Gastroesophageal sphincter (tissue), 3 donors: ENCODE measurements at regions not wholly inside any gene's neighbourhood (a gene's known extent, or its start where the extent isn't known, plus 50 kb on each side); places are given as distances from the start of the nearest gene placed in this dataset.
"Not testable (repeated sequence)": the region's sequence is repeated elsewhere in the genome, so short reads cannot be mapped to it uniquely, and the experiment has no call there.

ENCODE experiments used
- EP300 ChIP-seq: sonication (generic); formaldehyde crosslinking; IDR thresholded peaks from one replicate; pipeline ENCODE4 v1.6.1; 2017; ENCODE audit warnings: antibody characterized with exemption, mild to moderate bottlenecking
- POLR2A ChIP-seq, 2 donors: fragments of 450-650 bp; IDR thresholded peaks; one replicate each; pipeline ENCODE4 v1.6.1; 2017; ENCODE audit warnings: antibody characterized with exemption in 2 of 2, mild to moderate bottlenecking in 2 of 2, moderate library complexity in 1 of 2
- TF ChIP-seq, protein P1 (sequence below), 4 experiments: fragments of 200-600 bp in 2 of 4; fragments of 450-650 bp in 2 of 4; sonication (generic) in 1 of 4; IDR thresholded peaks; one replicate each; pipeline ENCODE4 v1.5.1; 2017 to 2019; ENCODE audit warnings: antibody characterized with exemption in 4 of 4, mild to moderate bottlenecking in 2 of 4, moderate library complexity in 2 of 4

DNA sequence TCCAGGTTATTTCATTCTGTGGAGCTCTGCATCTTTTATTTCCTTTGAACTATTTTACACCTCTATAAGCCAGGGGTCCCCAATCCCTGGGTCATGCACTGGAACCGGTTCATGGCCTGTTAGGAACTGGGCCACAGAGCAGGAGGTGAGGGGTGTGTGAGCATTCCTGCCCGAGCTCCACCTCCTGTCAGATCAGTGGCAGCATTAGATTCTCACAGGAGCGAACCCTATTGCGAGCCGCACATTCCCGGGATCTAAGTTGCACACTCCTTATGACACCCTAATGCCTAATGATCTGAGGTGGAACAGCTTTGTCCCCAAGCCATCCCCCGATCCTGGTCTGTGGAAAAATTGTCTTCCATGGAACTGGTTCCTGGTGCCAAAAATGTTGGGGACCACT is 107.2 kb downstream of the TMEM121 start:
- not testable (repeated sequence) for TF ChIP-seq EP300; POLR2A (IDR thresholded peaks at IDR 0.05)
- TF ChIP-seq, protein P1, sequence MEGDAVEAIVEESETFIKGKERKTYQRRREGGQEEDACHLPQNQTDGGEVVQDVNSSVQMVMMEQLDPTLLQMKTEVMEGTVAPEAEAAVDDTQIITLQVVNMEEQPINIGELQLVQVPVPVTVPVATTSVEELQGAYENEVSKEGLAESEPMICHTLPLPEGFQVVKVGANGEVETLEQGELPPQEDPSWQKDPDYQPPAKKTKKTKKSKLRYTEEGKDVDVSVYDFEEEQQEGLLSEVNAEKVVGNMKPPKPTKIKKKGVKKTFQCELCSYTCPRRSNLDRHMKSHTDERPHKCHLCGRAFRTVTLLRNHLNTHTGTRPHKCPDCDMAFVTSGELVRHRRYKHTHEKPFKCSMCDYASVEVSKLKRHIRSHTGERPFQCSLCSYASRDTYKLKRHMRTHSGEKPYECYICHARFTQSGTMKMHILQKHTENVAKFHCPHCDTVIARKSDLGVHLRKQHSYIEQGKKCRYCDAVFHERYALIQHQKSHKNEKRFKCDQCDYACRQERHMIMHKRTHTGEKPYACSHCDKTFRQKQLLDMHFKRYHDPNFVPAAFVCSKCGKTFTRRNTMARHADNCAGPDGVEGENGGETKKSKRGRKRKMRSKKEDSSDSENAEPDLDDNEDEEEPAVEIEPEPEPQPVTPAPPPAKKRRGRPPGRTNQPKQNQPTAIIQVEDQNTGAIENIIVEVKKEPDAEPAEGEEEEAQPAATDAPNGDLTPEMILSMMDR (IDR thresholded peaks at IDR 0.05), result not testable (repeated sequence)
